HEK293 (cell line): ENCODE measurements at regions not wholly inside any gene's neighbourhood (a gene's known extent, or its start where the extent isn't known, plus 50 kb on each side); places are given as distances from the start of the nearest gene placed in this dataset.

Experiments
- KLF16 ChIP-seq: fragments of 450-650 bp; formaldehyde crosslinking; IDR thresholded peaks from 2 replicates; pipeline ENCODE4 v1.5.1; 2017; ENCODE audit warnings: missing biosample characterization, missing genetic modification characterization
- MEIS1 ChIP-seq: sonication (generic); formaldehyde crosslinking; IDR thresholded peaks from 2 replicates; pipeline ENCODE4 v1.8.1; 2022; ENCODE audit warnings: missing genetic modification reagents, mild to moderate bottlenecking, borderline replicate concordance
- ZNF184 ChIP-seq: fragments of 450-650 bp; IDR thresholded peaks from 2 replicates; pipeline ENCODE4 v1.5.1; 2018; ENCODE audit warnings: missing biosample characterization, mild to moderate bottlenecking, missing genetic modification characterization
- ZNF623 ChIP-seq: fragments of 450-650 bp; formaldehyde crosslinking; IDR thresholded peaks from 2 replicates; pipeline ENCODE4 v1.5.1; 2016; ENCODE audit warnings: missing biosample characterization, missing genetic modification characterization
- ZNF76 ChIP-seq: fragments of 450-650 bp; formaldehyde crosslinking; IDR thresholded peaks from 2 replicates; pipeline ENCODE4; 2016; ENCODE audit warnings: low read depth, missing biosample characterization, missing genetic modification characterization, borderline replicate concordance
- TF ChIP-seq, protein P1 (sequence below): fragments of 450-650 bp; IDR thresholded peaks from 2 replicates; pipeline ENCODE4 v1.5.1; 2018; ENCODE audit warnings: missing biosample characterization, missing genetic modification characterization

DNA sequence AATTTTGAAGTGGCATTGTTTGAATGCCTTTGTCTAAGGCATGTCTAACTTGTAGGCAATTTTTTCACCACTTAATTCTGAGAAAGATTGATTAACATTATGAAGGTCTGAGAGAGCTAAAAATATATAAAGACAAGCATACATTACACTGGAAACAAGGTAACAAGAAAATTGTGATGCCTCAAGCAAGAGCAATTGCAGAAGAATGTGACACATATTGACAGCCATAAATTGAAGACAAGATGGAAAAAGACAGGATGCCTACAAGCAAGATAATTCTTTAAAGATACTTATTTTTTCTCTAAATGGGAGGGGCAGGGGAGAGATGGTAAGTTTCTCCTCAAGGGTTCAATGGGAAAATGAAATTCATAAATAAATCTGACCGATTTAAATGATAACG is 103.1 kb upstream of the CYLC2 start:
- TF ChIP-seq MEIS1 (CRISPR knock-in tag), result no peak
- no peak for TF ChIP-seq ZNF76
- TF ChIP-seq ZNF623 (tag by site-specific recombination), result no peak
- no peak for TF ChIP-seq KLF16 (tag by site-specific recombination)
- TF ChIP-seq, protein P1, sequence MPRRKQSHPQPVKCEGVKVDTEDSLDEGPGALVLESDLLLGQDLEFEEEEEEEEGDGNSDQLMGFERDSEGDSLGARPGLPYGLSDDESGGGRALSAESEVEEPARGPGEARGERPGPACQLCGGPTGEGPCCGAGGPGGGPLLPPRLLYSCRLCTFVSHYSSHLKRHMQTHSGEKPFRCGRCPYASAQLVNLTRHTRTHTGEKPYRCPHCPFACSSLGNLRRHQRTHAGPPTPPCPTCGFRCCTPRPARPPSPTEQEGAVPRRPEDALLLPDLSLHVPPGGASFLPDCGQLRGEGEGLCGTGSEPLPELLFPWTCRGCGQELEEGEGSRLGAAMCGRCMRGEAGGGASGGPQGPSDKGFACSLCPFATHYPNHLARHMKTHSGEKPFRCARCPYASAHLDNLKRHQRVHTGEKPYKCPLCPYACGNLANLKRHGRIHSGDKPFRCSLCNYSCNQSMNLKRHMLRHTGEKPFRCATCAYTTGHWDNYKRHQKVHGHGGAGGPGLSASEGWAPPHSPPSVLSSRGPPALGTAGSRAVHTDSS (tag by site-specific recombination), result no peak
- TF ChIP-seq ZNF184 (tag by site-specific recombination), result no peak
